Lower leg skin (tissue), 4 donors: ENCODE measurements at regions not wholly inside any gene's neighbourhood (a gene's known extent, or its start where the extent isn't known, plus 50 kb on each side); places are given as distances from the start of the nearest gene placed in this dataset.
"Not testable (repeated sequence)": the region's sequence is repeated elsewhere in the genome, so short reads cannot be mapped to it uniquely, and the experiment has no call there.

Experiments used
- DNase-seq, 2 donors: peaks; one replicate each; pipeline ENCODE4 v3.0.0-alpha.2; 2019; ENCODE audit warnings: low spot score in 2 of 2
- H3K4me3 ChIP-seq: fragments of 200-600 bp; sonication (generic); 2 replicates; pipeline ENCODE4 v1.5.1; 2017; ENCODE audit warnings: mild to moderate bottlenecking, low read depth; ENCODE audit not compliant: poor library complexity, severe bottlenecking
- CTCF ChIP-seq, 3 donors: fragments of 450-650 bp; IDR thresholded peaks; one replicate each; pipeline ENCODE4 v1.5.1; 2016; ENCODE audit warnings: antibody characterized with exemption in 3 of 3, mild to moderate bottlenecking in 3 of 3, moderate library complexity in 2 of 3
- POLR2A ChIP-seq, 2 donors: fragments of 450-650 bp; IDR thresholded peaks; one replicate each; pipeline ENCODE4 v1.6.1; 2016 to 2017; ENCODE audit warnings: antibody characterized with exemption in 2 of 2, mild to moderate bottlenecking in 1 of 2, moderate library complexity in 1 of 2
- WGBS, 2 donors: methylation state at CpG; one replicate each; pipeline ENCODE4 v1.1.5; 2018; 5-methylcytosine and 5-hydroxymethylcytosine counted together
- intact Hi-C: fragments of 100-400 bp; cut with DNase I; formaldehyde crosslinking; loops from one replicate; pipeline ENCODE4 v1.15.0; 2023; ENCODE audit warnings: low total_unique reads

DNA sequence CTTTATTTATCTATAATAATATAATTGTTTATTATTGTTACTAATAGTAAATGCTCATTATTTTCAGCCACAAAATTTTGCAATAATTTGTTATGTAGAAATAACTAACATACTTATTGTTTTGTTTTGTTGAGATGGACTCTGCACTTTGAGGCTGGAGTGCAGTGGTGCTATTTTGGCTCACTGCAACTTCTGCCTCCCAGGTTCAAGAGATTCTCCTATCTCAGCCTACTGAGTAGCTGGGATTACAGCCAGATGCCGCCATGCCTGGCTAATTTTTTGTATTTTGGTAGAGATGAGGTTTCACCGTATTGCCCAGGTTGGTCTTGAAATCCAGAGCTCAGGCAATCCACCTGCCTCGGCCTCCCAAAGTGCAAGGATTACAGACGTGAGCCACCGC, 76.6 kb upstream of the RAP1B start:
- DNase-seq: no peak
- WGBS, 2 donors: 96 to 98% methylated on average over 5 of the region's 5 CpGs
- intact Hi-C loops: no loop called here
- H3K4me3 ChIP-seq: no peak overlapping the region
- no peak for TF ChIP-seq POLR2A (IDR thresholded peaks at IDR 0.05)
- no peak for TF ChIP-seq CTCF (IDR thresholded peaks at IDR 0.05)

GRCh38 chr12:68536885-68537485, 73.7 kb upstream of the RAP1B start:
- TF ChIP-seq CTCF (IDR thresholded peaks at IDR 0.05) (no peak), POLR2A (IDR thresholded peaks at IDR 0.05) (no peak)
- H3K4me3 ChIP-seq: no peak overlapping the region
- intact Hi-C loops: no loop called here
- DNase-seq: no peak
- 88 to 89% methylated on average over 6 of the region's 6 CpGs for WGBS, 2 donors

- intact Hi-C loops: no loop called here
- no peak for DNase-seq
- no peak overlapping the region for H3K4me3 ChIP-seq
- 92 to 94% methylated on average over 2 of the region's 2 CpGs for whole genome bisulfite sequencing, 2 donors
- TF ChIP-seq CTCF (IDR thresholded peaks at IDR 0.05) (no peak), POLR2A (IDR thresholded peaks at IDR 0.05) (no peak)
Observed at GRCh38 chr12:68537571-68537970, 73.1 kb upstream of the RAP1B start.

DNA sequence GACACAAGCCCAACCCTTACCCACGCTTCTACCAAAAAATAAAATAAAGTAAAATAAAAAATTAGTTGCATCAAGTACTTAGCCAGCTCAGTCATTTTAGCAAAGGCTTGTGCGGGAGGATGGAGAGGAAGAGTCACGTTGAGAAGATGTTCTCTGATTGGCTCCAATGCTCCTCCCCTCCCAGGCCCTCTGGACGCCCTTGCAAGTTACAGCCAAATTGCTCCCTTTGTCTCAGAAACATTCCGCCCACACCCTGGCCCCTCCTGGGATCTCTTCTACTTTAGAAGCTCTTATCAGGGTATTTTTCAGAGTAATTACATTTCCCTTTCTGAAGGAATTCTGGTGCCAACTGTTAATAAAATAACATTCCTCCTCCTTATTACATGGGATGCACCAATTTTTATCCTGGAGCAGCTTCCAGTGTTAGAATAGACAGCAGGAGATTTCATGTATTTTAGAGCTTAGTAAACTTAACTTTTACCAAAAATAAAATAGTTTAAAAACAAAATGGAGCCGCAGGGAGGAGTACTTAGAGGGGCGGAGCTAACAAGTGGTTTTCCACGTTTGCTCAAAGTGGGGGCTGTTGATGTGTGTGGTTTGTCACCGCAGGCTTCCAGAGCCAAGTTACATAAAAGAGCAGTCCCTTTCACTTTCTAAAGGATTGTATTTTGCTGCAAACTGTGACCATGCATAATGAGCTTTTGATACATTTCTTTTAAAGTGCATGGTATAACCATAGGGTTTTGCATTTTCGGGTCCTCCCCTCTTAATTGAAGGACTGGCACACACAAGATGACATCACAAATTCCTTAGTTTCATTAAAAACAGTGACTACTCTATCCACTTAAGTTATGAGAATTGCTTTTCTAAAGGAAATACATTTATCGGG, 71.7 kb upstream of the RAP1B start:
- TF ChIP-seq POLR2A (IDR thresholded peaks at IDR 0.05) (no peak), CTCF (IDR thresholded peaks at IDR 0.05) (no peak)
- 17 to 18% methylated on average over 11 of the region's 11 CpGs for WGBS, 2 donors
- peak in 1 of 2 donors; percentile 27 for DNase-seq
- intact Hi-C loops: no loop called here
- no peak overlapping the region for H3K4me3 ChIP-seq

- TF ChIP-seq POLR2A (IDR thresholded peaks at IDR 0.05) (no peak), CTCF (IDR thresholded peaks at IDR 0.05) (no peak)
- no peak overlapping the region for H3K4me3 ChIP-seq
- WGBS, 2 donors: 58 to 65% methylated on average over 1 of the region's 1 CpG
- intact Hi-C loops: no loop called here
- no peak for DNase-seq
Observed at GRCh38 chr12:68539615-68539952, 71.1 kb upstream of the RAP1B start.

- DNase-seq, H3K4me3 ChIP-seq, intact Hi-C loops: not testable (repeated sequence)
- 94 to 97% methylated on average over 5 of the region's 5 CpGs for WGBS, 2 donors
Observed at GRCh38 chr12:68540768-68541167, 69.9 kb upstream of the RAP1B start.

GRCh38 chr12:68547318-68547717, 63.4 kb upstream of the RAP1B start:
- DNase-seq, intact Hi-C loops, H3K4me3 ChIP-seq: not testable (repeated sequence)
- WGBS, 2 donors: 87 to 94% methylated on average over 3 of the region's 3 CpGs

- WGBS, 2 donors: 73 to 83% methylated on average over 2 of the region's 2 CpGs
- intact Hi-C loops, H3K4me3 ChIP-seq, DNase-seq: not testable (repeated sequence)
Observed at GRCh38 chr12:68552605-68553195, 58.0 kb upstream of the RAP1B start.
